SK-N-SH treated with all-trans-retinoic acid at 6 μM for 48 hours (cell line): ENCODE measurements at regions not wholly inside any gene's neighbourhood (a gene's known extent, or its start where the extent isn't known, plus 50 kb on each side); places are given as distances from the start of the nearest gene placed in this dataset.
"Not testable (repeated sequence)": the region's sequence is repeated elsewhere in the genome, so short reads cannot be mapped to it uniquely, and the experiment has no call there.

Experiments
- ATAC-seq: fragments of 200-7000 bp; cut with Tn5 transposase; 3 replicates; pipeline ENCODE4 v1.9.1; 2020; ENCODE audit warnings: mild to moderate bottlenecking, moderate library complexity
- ARNTL ChIP-seq: fragments of 450-650 bp; formaldehyde crosslinking; IDR thresholded peaks from 2 replicates; pipeline ENCODE4 v1.5.0; 2020; ENCODE audit warnings: low read depth, mild to moderate bottlenecking, moderate library complexity, borderline replicate concordance
- BACH2 ChIP-seq: fragments of 250-450 bp; sonication (Bioruptor Pico); IDR thresholded peaks from 2 replicates; pipeline ENCODE4 v1.9.0; 2021; ENCODE audit warnings: mild to moderate bottlenecking, borderline replicate concordance
- CSDC2 ChIP-seq: fragments of 250-450 bp; sonication (Bioruptor Pico); IDR thresholded peaks from 2 replicates; pipeline ENCODE4 v1.5.0; 2020; ENCODE audit warnings: mild to moderate bottlenecking, moderate library complexity
- ESRRG ChIP-seq: fragments of 250-450 bp; sonication (Bioruptor Pico); IDR thresholded peaks from 2 replicates; pipeline ENCODE4 v1.6.1; 2021; ENCODE audit warnings: mild to moderate bottlenecking
- GLIS3 ChIP-seq: fragments of 250-450 bp; sonication (Bioruptor Pico); IDR thresholded peaks from 2 replicates; pipeline ENCODE4 v1.5.0; 2020; ENCODE audit warnings: mild to moderate bottlenecking, moderate library complexity
- ISL1 ChIP-seq: fragments of 250-450 bp; sonication (Bioruptor Pico); IDR thresholded peaks from 2 replicates; pipeline ENCODE4 v2.1.2; 2022; ENCODE audit warnings: mild to moderate bottlenecking, moderate library complexity
- OSR1 ChIP-seq: fragments of 250-450 bp; sonication (Bioruptor Pico); IDR thresholded peaks from 2 replicates; pipeline ENCODE4 v1.8.0; 2022; ENCODE audit warnings: moderate library complexity, mild to moderate bottlenecking, inconsistent platforms
- PPARA ChIP-seq: fragments of 250-450 bp; sonication (Bioruptor Pico); IDR thresholded peaks from 2 replicates; pipeline ENCODE4 v1.5.0; 2020; ENCODE audit warnings: mild to moderate bottlenecking, borderline replicate concordance
- RARB ChIP-seq: fragments of 250-450 bp; sonication (Bioruptor Pico); IDR thresholded peaks from 2 replicates; pipeline ENCODE4 v1.8.0; 2021; ENCODE audit warnings: mild to moderate bottlenecking, moderate library complexity
- SNAI2 ChIP-seq: fragments of 250-450 bp; sonication (Bioruptor Pico); IDR thresholded peaks from 2 replicates; pipeline ENCODE4 v1.5.0; 2020; ENCODE audit warnings: mild to moderate bottlenecking, moderate library complexity
- TCF4 ChIP-seq: fragments of 250-450 bp; sonication (Bioruptor Pico); IDR thresholded peaks from 2 replicates; pipeline ENCODE4 v1.8.0; 2021; ENCODE audit warnings: mild to moderate bottlenecking, moderate library complexity, borderline replicate concordance
- TOX ChIP-seq: fragments of 250-450 bp; sonication (Bioruptor Pico); IDR thresholded peaks from 2 replicates; pipeline ENCODE4 v1.8.0; 2021; ENCODE audit warnings: mild to moderate bottlenecking, moderate library complexity, borderline replicate concordance
- ZC3H10 ChIP-seq: fragments of 250-450 bp; sonication (Bioruptor Pico); IDR thresholded peaks from 2 replicates; pipeline ENCODE4 v1.5.1; 2021; ENCODE audit warnings: mild to moderate bottlenecking, moderate library complexity
- ZFP3 ChIP-seq: fragments of 250-450 bp; sonication (Bioruptor Pico); IDR thresholded peaks from 2 replicates; pipeline ENCODE4 v1.5.0; 2020; ENCODE audit warnings: mild to moderate bottlenecking, moderate library complexity
- ZNF565 ChIP-seq: fragments of 450-650 bp; formaldehyde crosslinking; conservative IDR thresholded peaks from 2 replicates; pipeline ENCODE4 v1.5.0; 2020; ENCODE audit warnings: low read depth, mild to moderate bottlenecking, moderate library complexity
- ZNF70 ChIP-seq: fragments of 450-650 bp; formaldehyde crosslinking; IDR thresholded peaks from 2 replicates; pipeline ENCODE4 v1.5.0; 2020; ENCODE audit warnings: mild to moderate bottlenecking, moderate library complexity
- ZNF8 ChIP-seq: fragments of 450-650 bp; formaldehyde crosslinking; IDR thresholded peaks from 2 replicates; pipeline ENCODE4 v1.5.0; 2020; ENCODE audit warnings: mild to moderate bottlenecking, moderate library complexity
- TF ChIP-seq, protein P1 (sequence below): fragments of 250-450 bp; sonication (Bioruptor Pico); IDR thresholded peaks from 2 replicates; pipeline ENCODE4 v1.5.0; 2020; ENCODE audit warnings: mild to moderate bottlenecking, moderate library complexity
- TF ChIP-seq, protein P2 (sequence below): fragments of 250-450 bp; sonication (Bioruptor Pico); IDR thresholded peaks from 2 replicates; pipeline ENCODE4 v1.5.1; 2021; ENCODE audit warnings: mild to moderate bottlenecking, moderate library complexity
- TF ChIP-seq, protein P3 (sequence below): fragments of 250-450 bp; sonication (Bioruptor Pico); IDR thresholded peaks from 2 replicates; pipeline ENCODE4 v1.5.1; 2020; ENCODE audit warnings: low read depth, mild to moderate bottlenecking, moderate library complexity
- TF ChIP-seq, protein P4 (sequence below): fragments of 250-450 bp; sonication (Bioruptor Pico); IDR thresholded peaks from 2 replicates; pipeline ENCODE4 v1.8.0; 2021; ENCODE audit warnings: low read depth, mild to moderate bottlenecking, moderate library complexity, borderline replicate concordance
- TF ChIP-seq, protein P5 (sequence below): fragments of 250-450 bp; sonication (Bioruptor Pico); IDR thresholded peaks from 2 replicates; pipeline ENCODE4 v1.8.0; 2020; ENCODE audit warnings: mild to moderate bottlenecking, moderate library complexity, borderline replicate concordance

DNA sequence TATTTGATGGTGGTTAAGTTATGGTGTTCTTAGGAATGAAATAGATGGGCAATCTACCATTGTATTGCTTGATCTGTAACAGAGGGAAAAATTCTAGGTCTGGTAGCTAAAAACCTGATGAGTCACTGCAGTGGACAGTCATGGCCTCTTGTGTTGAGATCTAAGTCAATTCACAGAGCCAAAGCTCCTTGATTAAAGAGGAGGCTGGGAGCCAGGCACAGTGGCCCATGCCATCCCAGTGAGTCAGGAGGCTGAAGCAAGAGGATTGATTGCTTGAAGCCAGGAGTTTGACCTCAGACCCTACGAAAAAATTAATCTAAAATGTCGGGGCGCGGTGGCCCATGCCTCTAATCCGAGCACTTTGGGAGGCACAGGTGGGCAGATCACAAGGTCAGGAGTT, 67.1 kb upstream of the KPNA3 start:
- ATAC-seq = peak; percentile 88
- TF ChIP-seq ISL1 (CRISPR knock-in tag) (peak; percentile 47), ZNF8 (CRISPR knock-in tag) (no peak)

DNA sequence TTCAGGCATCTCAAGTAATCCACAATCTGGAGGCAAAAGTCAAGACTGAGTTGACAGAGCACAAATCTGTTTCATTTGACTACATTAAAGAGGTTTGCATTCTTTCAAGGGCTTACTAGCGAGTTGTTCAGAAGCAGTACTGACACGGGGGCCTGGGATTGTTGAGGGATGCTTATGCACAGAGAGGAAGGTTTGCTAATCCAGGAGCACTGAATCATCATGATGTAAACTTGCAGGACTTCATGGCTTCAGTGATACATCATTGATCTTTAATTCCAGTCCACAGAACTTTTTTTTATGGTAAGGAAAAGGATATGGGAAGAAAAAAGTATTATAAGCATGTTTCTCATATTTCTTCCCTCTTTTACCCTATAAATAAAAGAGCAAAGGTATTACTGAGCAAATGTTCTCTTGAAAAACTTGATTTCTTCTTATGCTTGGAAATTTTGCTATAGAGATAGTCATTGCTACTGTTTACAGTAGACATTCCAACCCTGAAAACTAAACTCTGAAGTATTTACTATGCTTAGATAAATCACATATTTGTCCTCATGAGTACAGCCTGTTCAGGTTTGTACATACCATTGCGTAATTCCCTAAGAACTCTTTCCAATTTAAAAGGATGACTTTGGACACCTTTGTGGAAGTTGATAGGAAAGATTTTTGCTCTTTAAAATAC, 65.8 kb upstream of the KPNA3 start:
- ATAC-seq = peak; percentile 83
- peak; percentile 36; the same call in 1 of the 2 replicates for TF ChIP-seq ISL1 (CRISPR knock-in tag)
- TF ChIP-seq, protein P1, sequence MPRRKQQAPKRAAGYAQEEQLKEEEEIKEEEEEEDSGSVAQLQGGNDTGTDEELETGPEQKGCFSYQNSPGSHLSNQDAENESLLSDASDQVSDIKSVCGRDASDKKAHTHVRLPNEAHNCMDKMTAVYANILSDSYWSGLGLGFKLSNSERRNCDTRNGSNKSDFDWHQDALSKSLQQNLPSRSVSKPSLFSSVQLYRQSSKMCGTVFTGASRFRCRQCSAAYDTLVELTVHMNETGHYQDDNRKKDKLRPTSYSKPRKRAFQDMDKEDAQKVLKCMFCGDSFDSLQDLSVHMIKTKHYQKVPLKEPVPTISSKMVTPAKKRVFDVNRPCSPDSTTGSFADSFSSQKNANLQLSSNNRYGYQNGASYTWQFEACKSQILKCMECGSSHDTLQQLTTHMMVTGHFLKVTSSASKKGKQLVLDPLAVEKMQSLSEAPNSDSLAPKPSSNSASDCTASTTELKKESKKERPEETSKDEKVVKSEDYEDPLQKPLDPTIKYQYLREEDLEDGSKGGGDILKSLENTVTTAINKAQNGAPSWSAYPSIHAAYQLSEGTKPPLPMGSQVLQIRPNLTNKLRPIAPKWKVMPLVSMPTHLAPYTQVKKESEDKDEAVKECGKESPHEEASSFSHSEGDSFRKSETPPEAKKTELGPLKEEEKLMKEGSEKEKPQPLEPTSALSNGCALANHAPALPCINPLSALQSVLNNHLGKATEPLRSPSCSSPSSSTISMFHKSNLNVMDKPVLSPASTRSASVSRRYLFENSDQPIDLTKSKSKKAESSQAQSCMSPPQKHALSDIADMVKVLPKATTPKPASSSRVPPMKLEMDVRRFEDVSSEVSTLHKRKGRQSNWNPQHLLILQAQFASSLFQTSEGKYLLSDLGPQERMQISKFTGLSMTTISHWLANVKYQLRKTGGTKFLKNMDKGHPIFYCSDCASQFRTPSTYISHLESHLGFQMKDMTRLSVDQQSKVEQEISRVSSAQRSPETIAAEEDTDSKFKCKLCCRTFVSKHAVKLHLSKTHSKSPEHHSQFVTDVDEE (CRISPR knock-in tag) = no peak
- TF ChIP-seq ESRRG (CRISPR knock-in tag) = no peak
- no peak for TF ChIP-seq TCF4 (CRISPR knock-in tag)

DNA sequence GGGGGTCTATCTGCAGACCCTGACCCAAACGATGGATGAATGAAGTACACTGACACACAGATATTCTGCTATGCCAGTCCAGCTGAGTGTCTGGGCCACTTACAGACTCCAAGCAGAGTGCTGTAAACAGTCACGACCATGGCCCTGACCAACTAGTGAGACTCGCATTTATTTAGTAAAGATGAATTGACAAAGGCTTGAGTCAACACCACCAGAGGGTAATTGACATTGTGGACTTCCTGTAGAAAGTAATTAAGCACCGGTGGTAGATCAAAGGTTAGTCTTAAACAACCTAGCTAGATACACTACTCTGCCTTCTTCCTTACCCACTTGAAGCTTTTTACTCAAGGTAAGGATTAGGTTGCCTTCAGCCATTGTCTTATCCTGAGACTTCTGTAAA, 63.4 kb upstream of the KPNA3 start:
- no peak for TF ChIP-seq ARNTL (CRISPR knock-in tag)
- TF ChIP-seq ZNF8 (CRISPR knock-in tag) = no peak
- no peak for TF ChIP-seq ISL1 (CRISPR knock-in tag)
- no peak for TF ChIP-seq ZC3H10
- TF ChIP-seq, protein P2, sequence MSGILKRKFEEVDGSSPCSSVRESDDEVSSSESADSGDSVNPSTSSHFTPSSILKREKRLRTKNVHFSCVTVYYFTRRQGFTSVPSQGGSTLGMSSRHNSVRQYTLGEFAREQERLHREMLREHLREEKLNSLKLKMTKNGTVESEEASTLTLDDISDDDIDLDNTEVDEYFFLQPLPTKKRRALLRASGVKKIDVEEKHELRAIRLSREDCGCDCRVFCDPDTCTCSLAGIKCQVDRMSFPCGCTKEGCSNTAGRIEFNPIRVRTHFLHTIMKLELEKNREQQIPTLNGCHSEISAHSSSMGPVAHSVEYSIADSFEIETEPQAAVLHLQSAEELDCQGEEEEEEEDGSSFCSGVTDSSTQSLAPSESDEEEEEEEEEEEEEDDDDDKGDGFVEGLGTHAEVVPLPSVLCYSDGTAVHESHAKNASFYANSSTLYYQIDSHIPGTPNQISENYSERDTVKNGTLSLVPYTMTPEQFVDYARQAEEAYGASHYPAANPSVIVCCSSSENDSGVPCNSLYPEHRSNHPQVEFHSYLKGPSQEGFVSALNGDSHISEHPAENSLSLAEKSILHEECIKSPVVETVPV (CRISPR knock-in tag) = no peak
- TF ChIP-seq TOX (CRISPR knock-in tag) = no peak
- TF ChIP-seq ZFP3 (CRISPR knock-in tag) = no peak
- TF ChIP-seq ZNF70 (CRISPR knock-in tag) = no peak
- no peak for TF ChIP-seq OSR1 (CRISPR knock-in tag)
- TF ChIP-seq, protein P3, sequence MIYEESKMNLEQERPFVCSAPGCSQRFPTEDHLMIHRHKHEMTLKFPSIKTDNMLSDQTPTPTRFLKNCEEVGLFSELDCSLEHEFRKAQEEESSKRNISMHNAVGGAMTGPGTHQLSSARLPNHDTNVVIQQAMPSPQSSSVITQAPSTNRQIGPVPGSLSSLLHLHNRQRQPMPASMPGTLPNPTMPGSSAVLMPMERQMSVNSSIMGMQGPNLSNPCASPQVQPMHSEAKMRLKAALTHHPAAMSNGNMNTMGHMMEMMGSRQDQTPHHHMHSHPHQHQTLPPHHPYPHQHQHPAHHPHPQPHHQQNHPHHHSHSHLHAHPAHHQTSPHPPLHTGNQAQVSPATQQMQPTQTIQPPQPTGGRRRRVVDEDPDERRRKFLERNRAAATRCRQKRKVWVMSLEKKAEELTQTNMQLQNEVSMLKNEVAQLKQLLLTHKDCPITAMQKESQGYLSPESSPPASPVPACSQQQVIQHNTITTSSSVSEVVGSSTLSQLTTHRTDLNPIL (CRISPR knock-in tag) = no peak
- no peak for ATAC-seq

DNA sequence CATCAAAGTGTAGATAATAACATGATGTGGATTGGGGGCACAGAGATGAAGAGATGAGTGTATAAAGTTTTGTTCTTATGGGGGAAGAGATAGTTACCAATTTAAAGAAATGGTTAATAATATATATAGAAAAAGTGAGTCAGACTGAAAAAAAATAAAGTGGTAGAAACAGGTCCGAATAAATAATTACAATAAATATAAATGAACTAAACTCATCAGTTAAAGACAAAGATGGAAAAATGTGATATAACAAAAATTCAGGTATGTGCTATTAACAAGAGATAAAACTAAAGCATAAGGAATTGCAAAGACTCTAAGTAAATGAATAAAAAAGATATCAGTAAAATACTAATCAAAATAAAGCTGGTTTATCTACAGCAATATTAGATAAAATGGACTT, 61.1 kb upstream of the KPNA3 start:
- TF ChIP-seq OSR1 (CRISPR knock-in tag) (no peak), GLIS3 (no peak), TCF4 (CRISPR knock-in tag) (no peak), ZNF8 (CRISPR knock-in tag) (no peak), CSDC2 (CRISPR knock-in tag) (no peak), PPARA (CRISPR knock-in tag) (no peak), ZNF70 (CRISPR knock-in tag) (no peak), BACH2 (CRISPR knock-in tag) (no peak), RARB (no peak), ZC3H10 (no peak), ARNTL (CRISPR knock-in tag) (no peak), ESRRG (CRISPR knock-in tag) (no peak), ZFP3 (CRISPR knock-in tag) (no peak), SNAI2 (CRISPR knock-in tag) (no peak), TOX (CRISPR knock-in tag) (no peak), ISL1 (CRISPR knock-in tag) (no peak), ZNF565 (CRISPR knock-in tag) (no peak)
- TF ChIP-seq, protein P3 (CRISPR knock-in tag) = no peak
- TF ChIP-seq, protein P4, sequence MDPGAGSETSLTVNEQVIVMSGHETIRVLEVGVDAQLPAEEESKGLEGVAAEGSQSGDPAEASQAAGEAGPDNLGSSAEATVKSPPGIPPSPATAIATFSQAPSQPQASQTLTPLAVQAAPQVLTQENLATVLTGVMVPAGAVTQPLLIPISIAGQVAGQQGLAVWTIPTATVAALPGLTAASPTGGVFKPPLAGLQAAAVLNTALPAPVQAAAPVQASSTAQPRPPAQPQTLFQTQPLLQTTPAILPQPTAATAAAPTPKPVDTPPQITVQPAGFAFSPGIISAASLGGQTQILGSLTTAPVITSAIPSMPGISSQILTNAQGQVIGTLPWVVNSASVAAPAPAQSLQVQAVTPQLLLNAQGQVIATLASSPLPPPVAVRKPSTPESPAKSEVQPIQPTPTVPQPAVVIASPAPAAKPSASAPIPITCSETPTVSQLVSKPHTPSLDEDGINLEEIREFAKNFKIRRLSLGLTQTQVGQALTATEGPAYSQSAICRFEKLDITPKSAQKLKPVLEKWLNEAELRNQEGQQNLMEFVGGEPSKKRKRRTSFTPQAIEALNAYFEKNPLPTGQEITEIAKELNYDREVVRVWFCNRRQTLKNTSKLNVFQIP (CRISPR knock-in tag) = no peak
- TF ChIP-seq, protein P5, sequence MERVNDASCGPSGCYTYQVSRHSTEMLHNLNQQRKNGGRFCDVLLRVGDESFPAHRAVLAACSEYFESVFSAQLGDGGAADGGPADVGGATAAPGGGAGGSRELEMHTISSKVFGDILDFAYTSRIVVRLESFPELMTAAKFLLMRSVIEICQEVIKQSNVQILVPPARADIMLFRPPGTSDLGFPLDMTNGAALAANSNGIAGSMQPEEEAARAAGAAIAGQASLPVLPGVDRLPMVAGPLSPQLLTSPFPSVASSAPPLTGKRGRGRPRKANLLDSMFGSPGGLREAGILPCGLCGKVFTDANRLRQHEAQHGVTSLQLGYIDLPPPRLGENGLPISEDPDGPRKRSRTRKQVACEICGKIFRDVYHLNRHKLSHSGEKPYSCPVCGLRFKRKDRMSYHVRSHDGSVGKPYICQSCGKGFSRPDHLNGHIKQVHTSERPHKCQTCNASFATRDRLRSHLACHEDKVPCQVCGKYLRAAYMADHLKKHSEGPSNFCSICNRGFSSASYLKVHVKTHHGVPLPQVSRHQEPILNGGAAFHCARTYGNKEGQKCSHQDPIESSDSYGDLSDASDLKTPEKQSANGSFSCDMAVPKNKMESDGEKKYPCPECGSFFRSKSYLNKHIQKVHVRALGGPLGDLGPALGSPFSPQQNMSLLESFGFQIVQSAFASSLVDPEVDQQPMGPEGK (CRISPR knock-in tag) = no peak
- ATAC-seq = no peak

DNA sequence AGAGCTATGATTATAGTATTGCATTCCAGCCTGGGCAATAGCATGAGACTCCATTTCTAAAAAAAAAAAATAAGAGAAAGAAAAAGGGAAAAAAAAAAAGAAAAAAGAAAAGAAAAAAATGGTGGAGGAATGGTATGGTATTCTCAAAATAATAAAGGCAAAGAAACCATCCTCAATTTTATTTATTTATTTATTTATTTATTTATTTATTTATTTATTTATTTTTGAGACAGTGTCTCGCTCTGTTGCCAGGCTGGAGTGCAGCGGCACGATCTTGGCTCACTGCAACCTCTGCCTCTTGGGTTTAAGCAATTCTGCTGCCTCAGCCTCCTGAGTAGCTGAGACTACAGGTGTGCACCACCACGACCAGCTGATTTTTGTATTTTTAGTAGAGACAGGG, 60.0 kb upstream of the KPNA3 start:
- not testable (repeated sequence) for ATAC-seq
